ENCODE measurements at regions not wholly inside any gene's neighbourhood (a gene's known extent, or its start where the extent isn't known, plus 50 kb on each side); places are given as distances from the start of the nearest gene placed in this dataset.

DNA sequence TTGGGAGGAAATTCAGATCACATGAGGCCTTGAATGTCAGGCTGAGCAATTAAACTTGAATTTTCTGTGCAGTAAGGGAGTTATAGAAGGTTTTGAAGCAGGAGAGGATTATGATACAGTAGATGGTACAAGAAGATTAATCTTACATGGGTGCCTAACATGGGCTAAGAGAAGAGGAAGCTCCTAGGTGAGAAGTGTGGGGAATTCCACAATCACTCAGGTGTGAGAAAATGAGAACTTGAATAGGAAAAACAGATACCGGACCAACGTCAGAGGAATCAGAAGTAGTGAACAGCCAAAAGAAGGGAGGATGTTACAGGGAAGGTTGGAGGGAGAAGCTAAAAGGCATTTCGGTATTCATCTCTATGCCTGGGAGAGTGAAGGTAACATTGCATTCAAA is 250.7 kb upstream of the SLC35B3 start:
- Histone ChIP-seq H3K27ac (ENCODE audit: low read depth in 1 of 2, low read length in 1 of 2) (no peak overlapping the region), H3K27me3 (ENCODE audit: control insufficient read depth in 2 of 2, insufficient read depth in 1 of 2, low read length in 1 of 2) (no peaks in the 10 kb centered on the region), H3K36me3 (ENCODE audit: control insufficient read depth in 2 of 2, insufficient read depth in 2 of 2, low read length in 1 of 2) (no peaks in the 10 kb centered on the region), H3K4me3 (ENCODE audit: low read length in 2 of 2) (no peak overlapping the region), H3K4me1 (ENCODE audit: control insufficient read depth in 2 of 2, insufficient read depth in 2 of 2, low read length in 2 of 2) (no peaks in the 10 kb centered on the region), H3K9me3 (ENCODE audit: control insufficient read depth in 2 of 2, insufficient read depth in 1 of 2, low read length in 1 of 2) (no peaks in the 10 kb centered on the region)
- WGBS = 77% methylated on average over 3 of the region's 3 CpGs
- no peak for DNase-seq (ENCODE audit: low read depth in 6 of 9, low spot score in 9 of 9)

DNA sequence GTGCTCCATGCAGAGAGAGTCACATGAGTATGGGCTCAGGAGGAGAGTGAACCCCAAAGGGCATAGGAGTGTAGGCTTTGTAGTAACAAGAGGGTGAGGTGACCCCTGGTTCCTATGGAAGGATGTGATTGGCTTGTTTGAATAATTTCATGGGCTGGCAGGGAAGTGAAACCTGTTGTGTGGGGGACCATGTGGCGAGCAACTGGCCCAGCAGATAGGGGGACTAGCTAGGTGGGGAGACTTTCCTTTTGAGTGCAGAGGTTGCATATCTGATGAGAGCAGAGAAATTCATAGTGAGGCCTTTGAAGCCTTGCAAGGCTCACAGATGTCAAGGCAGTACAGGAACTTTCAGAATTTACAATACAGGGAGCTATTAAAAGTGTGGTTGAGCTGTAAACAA is 247.9 kb upstream of the SLC35B3 start:
- 81% methylated on average over 1 of the region's 1 CpG for WGBS
- no peak for DNase-seq (ENCODE audit: low read depth in 6 of 9, low spot score in 9 of 9)

DNA sequence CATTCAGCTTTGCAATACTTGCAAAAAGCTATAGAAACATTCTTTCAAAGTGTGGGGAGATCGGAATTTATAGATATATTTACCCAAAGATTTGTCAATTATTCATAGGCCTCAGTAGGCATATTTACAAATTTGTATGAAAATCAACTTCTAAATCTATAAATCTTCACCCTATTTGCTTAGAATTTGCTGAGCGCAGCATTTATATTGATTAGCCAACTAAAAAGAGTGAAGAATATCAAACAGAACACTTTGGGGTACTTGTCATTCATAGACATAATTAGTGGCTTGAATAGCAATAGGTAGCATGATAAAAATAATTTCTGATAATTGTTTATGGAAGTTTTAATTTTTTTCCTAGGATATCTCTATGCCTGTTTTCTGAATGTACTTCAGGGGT is 244.5 kb upstream of the SLC35B3 start:
- Histone ChIP-seq H3K9me3 (ENCODE audit: control insufficient read depth in 2 of 2, insufficient read depth in 1 of 2, low read length in 1 of 2) (no peaks in the 10 kb centered on the region), H3K27me3 (ENCODE audit: control insufficient read depth in 2 of 2, insufficient read depth in 1 of 2, low read length in 1 of 2) (no peaks in the 10 kb centered on the region), H3K27ac (ENCODE audit: low read depth in 1 of 2, low read length in 1 of 2) (no peak overlapping the region), H3K36me3 (ENCODE audit: control insufficient read depth in 2 of 2, insufficient read depth in 2 of 2, low read length in 1 of 2) (no peaks in the 10 kb centered on the region), H3K4me1 (ENCODE audit: control insufficient read depth in 2 of 2, insufficient read depth in 2 of 2, low read length in 2 of 2) (no peaks in the 10 kb centered on the region), H3K4me3 (ENCODE audit: low read length in 2 of 2) (no peak overlapping the region)
- no peak for DNase-seq (ENCODE audit: low read depth in 6 of 9, low spot score in 9 of 9)
- 97% methylated on average over 2 of the region's 2 CpGs for WGBS

More for the DNA sequence above, 247.9 kb upstream of the SLC35B3 start:
- Histone ChIP-seq H3K4me1 (ENCODE audit: control insufficient read depth in 2 of 2, insufficient read depth in 2 of 2, low read length in 2 of 2) (no peaks in the 10 kb centered on the region), H3K9me3 (ENCODE audit: control insufficient read depth in 2 of 2, insufficient read depth in 1 of 2, low read length in 1 of 2) (no peaks in the 10 kb centered on the region), H3K27me3 (ENCODE audit: control insufficient read depth in 2 of 2, insufficient read depth in 1 of 2, low read length in 1 of 2) (no peaks in the 10 kb centered on the region), H3K36me3 (ENCODE audit: control insufficient read depth in 2 of 2, insufficient read depth in 2 of 2, low read length in 1 of 2) (no peaks in the 10 kb centered on the region), H3K27ac (ENCODE audit: low read depth in 1 of 2, low read length in 1 of 2) (no peak overlapping the region), H3K4me3 (ENCODE audit: low read length in 2 of 2) (no peak overlapping the region)

DNA sequence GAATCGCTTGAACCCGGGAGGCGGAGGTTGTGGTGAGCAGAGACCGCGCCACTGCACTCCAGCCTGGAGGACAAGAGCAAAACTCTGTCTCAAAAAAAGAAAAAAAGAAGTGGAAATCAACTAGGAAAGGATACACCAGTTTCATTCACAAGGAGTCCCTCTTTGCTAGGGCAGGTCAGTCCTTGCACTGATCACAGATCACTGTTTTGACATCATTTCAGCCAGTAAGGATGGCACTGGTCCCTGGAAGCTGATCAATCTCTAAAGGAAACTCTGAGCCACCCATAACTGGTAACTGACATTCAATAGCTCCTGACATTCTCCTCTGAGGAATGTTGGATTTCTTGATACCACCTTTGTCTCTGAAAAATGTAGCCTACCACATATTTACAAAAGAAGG is 243.1 kb upstream of the SLC35B3 start:
- DNase-seq (ENCODE audit: low read depth in 6 of 9, low spot score in 9 of 9) = no peak
- no peaks in the 10 kb centered on the region for H3K4me1 ChIP-seq (ENCODE audit: control insufficient read depth in 2 of 2, insufficient read depth in 2 of 2, low read length in 2 of 2)
- no peaks in the 10 kb centered on the region for H3K9me3 ChIP-seq (ENCODE audit: control insufficient read depth in 2 of 2, insufficient read depth in 1 of 2, low read length in 1 of 2)
- no peak overlapping the region for H3K4me3 ChIP-seq (ENCODE audit: low read length in 2 of 2)
- H3K36me3 ChIP-seq (ENCODE audit: control insufficient read depth in 2 of 2, insufficient read depth in 2 of 2, low read length in 1 of 2) = no peaks in the 10 kb centered on the region
- WGBS = 98% methylated on average over 5 of the region's 5 CpGs
- no peak overlapping the region for H3K27ac ChIP-seq (ENCODE audit: low read depth in 1 of 2, low read length in 1 of 2)
- H3K27me3 ChIP-seq (ENCODE audit: control insufficient read depth in 2 of 2, insufficient read depth in 1 of 2, low read length in 1 of 2) = no peaks in the 10 kb centered on the region

DNA sequence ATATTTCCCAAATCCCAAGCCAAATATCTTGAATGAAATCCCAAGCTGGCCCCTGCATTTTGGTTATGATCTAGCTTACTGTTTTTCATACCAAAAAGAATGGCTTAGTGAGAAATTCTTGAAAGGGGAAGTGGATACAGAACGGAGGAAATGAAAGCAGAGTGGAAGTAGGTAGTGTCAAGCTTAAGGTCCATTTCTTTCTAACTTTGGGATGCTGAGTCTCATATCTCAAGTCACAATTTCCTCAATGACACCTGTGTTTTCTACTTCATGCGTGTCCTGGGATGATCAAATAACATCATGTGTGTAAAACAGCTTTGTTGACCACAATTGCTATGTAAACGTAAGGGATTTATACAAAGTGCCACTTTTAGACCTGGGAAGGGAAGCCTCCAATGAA is 238.8 kb upstream of the SLC35B3 start:
- Histone ChIP-seq H3K27me3 (ENCODE audit: control insufficient read depth in 2 of 2, insufficient read depth in 1 of 2, low read length in 1 of 2) (no peaks in the 10 kb centered on the region), H3K9me3 (ENCODE audit: control insufficient read depth in 2 of 2, insufficient read depth in 1 of 2, low read length in 1 of 2) (no peaks in the 10 kb centered on the region), H3K4me1 (ENCODE audit: control insufficient read depth in 2 of 2, insufficient read depth in 2 of 2, low read length in 2 of 2) (no peaks in the 10 kb centered on the region), H3K27ac (ENCODE audit: low read depth in 1 of 2, low read length in 1 of 2) (no peak overlapping the region), H3K36me3 (ENCODE audit: control insufficient read depth in 2 of 2, insufficient read depth in 2 of 2, low read length in 1 of 2) (no peaks in the 10 kb centered on the region), H3K4me3 (ENCODE audit: low read length in 2 of 2) (no peak overlapping the region)
- no peak for DNase-seq (ENCODE audit: low read depth in 6 of 9, low spot score in 9 of 9)
- WGBS = 32% methylated on average over 3 of the region's 3 CpGs

DNA sequence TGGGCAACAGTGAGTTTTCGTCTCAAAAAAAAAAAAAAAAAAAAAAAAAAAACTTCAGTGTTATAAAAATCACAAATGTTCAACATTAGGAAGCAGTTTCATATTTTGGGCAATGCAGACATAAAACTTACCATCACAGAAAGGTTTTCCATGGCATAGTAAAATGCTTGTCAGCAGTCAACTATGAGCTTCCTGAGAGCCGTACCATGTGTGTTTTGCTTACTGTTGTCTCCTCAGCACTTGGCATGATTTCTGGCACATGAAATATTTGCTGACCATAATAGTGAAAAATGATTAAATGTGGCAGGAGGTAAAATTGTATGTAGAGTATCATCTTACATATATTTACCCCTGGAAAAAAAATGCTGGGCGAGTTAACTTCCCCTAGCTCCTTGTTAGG is 237.5 kb upstream of the SLC35B3 start:
- Histone ChIP-seq H3K9me3 (ENCODE audit: control insufficient read depth in 2 of 2, insufficient read depth in 1 of 2, low read length in 1 of 2) (no peaks in the 10 kb centered on the region), H3K27ac (ENCODE audit: low read depth in 1 of 2, low read length in 1 of 2) (no peak overlapping the region), H3K36me3 (ENCODE audit: control insufficient read depth in 2 of 2, insufficient read depth in 2 of 2, low read length in 1 of 2) (no peaks in the 10 kb centered on the region), H3K27me3 (ENCODE audit: control insufficient read depth in 2 of 2, insufficient read depth in 1 of 2, low read length in 1 of 2) (no peaks in the 10 kb centered on the region), H3K4me1 (ENCODE audit: control insufficient read depth in 2 of 2, insufficient read depth in 2 of 2, low read length in 2 of 2) (no peaks in the 10 kb centered on the region), H3K4me3 (ENCODE audit: low read length in 2 of 2) (no peak overlapping the region)
- 95% methylated on average over 3 of the region's 3 CpGs for WGBS
- no peak for DNase-seq (ENCODE audit: low read depth in 6 of 9, low spot score in 9 of 9)

DNA sequence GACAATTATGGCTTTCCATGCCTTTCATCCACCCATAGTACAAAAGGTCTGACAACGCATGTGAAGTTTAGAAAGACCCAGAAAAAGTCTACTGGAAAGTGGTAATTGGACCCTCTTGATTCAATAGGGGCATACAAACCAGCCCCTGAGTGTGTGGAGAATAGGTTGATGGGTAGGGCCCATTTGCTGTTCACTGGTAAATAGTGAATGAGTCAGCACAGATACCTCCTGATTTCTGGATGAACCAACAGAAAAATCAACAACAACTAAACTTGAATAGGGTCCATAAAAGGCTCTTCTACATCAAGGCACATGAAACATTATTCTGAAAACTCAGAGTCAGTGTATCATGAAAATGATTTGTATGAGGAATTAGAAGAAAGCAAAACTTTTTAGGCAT is 235.4 kb upstream of the SLC35B3 start:
- Histone ChIP-seq H3K4me1 (ENCODE audit: control insufficient read depth in 2 of 2, insufficient read depth in 2 of 2, low read length in 2 of 2) (no peaks in the 10 kb centered on the region), H3K4me3 (ENCODE audit: low read length in 2 of 2) (no peak overlapping the region), H3K27me3 (ENCODE audit: control insufficient read depth in 2 of 2, insufficient read depth in 1 of 2, low read length in 1 of 2) (no peaks in the 10 kb centered on the region), H3K9me3 (ENCODE audit: control insufficient read depth in 2 of 2, insufficient read depth in 1 of 2, low read length in 1 of 2) (no peaks in the 10 kb centered on the region), H3K27ac (ENCODE audit: low read depth in 1 of 2, low read length in 1 of 2) (no peak overlapping the region), H3K36me3 (ENCODE audit: control insufficient read depth in 2 of 2, insufficient read depth in 2 of 2, low read length in 1 of 2) (no peaks in the 10 kb centered on the region)
- DNase-seq (ENCODE audit: low read depth in 6 of 9, low spot score in 9 of 9) = no peak
- 100% methylated on average over 1 of the region's 1 CpG for WGBS

DNA sequence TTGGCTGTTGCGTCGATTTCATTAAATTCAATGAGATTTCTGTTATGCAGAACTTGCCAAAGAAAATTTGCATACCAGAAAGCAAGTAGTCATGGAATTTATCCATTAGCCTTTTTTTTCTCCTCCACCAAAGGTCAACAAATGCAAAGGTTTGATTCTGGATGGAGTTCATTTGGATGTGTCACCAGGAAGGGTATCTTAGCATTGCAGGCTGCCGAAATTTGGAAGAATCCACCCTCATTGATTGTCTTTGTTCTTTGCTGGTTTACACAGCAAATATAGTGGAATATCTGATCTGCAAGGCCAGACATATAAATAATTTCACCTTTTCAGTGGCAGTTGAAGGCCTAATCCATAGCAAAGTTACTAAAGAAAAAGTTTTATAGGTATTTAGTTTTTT is 229.4 kb upstream of the SLC35B3 start:
- Histone ChIP-seq H3K27me3 (ENCODE audit: control insufficient read depth in 2 of 2, insufficient read depth in 1 of 2, low read length in 1 of 2) (no peaks in the 10 kb centered on the region), H3K9me3 (ENCODE audit: control insufficient read depth in 2 of 2, insufficient read depth in 1 of 2, low read length in 1 of 2) (no peaks in the 10 kb centered on the region), H3K4me3 (ENCODE audit: low read length in 2 of 2) (no peak overlapping the region), H3K36me3 (ENCODE audit: control insufficient read depth in 2 of 2, insufficient read depth in 2 of 2, low read length in 1 of 2) (no peaks in the 10 kb centered on the region), H3K27ac (ENCODE audit: low read depth in 1 of 2, low read length in 1 of 2) (no peak overlapping the region), H3K4me1 (ENCODE audit: control insufficient read depth in 2 of 2, insufficient read depth in 2 of 2, low read length in 2 of 2) (no peaks in the 10 kb centered on the region)
- no peak for DNase-seq (ENCODE audit: low read depth in 6 of 9, low spot score in 9 of 9)
- WGBS = 96% methylated on average over 3 of the region's 3 CpGs

DNA sequence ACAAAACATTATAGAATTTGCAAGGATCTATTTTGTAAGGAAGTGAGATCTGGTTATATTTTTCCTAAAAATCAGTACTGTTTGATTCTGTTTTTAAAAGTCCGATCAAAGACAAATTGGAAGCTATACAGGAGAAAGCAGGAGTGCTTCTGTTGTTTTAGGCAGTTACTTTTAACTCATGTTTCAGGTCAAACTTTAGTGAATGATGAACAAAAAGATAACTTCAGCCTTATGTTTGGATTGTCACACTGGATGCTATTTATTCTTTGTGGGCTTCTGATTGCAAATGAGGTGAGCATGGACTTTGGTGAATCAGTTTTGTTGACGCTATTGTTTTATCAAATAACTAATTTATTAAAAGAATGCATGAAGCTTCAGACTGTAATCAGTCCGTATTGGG is 228.7 kb upstream of the SLC35B3 start:
- H3K27ac ChIP-seq (ENCODE audit: low read depth in 1 of 2, low read length in 1 of 2) = no peak overlapping the region
- H3K4me3 ChIP-seq (ENCODE audit: low read length in 2 of 2) = no peak overlapping the region
- H3K27me3 ChIP-seq (ENCODE audit: control insufficient read depth in 2 of 2, insufficient read depth in 1 of 2, low read length in 1 of 2) = no peaks in the 10 kb centered on the region
- no peaks in the 10 kb centered on the region for H3K4me1 ChIP-seq (ENCODE audit: control insufficient read depth in 2 of 2, insufficient read depth in 2 of 2, low read length in 2 of 2)
- 92% methylated on average over 3 of the region's 3 CpGs for WGBS
- no peaks in the 10 kb centered on the region for H3K36me3 ChIP-seq (ENCODE audit: control insufficient read depth in 2 of 2, insufficient read depth in 2 of 2, low read length in 1 of 2)
- DNase-seq (ENCODE audit: low read depth in 6 of 9, low spot score in 9 of 9) = no peak
- H3K9me3 ChIP-seq (ENCODE audit: control insufficient read depth in 2 of 2, insufficient read depth in 1 of 2, low read length in 1 of 2) = no peaks in the 10 kb centered on the region

Data from thymus (tissue), 11 donors.